HepG2 (cell line): ENCODE measurements at regions not wholly inside any gene's neighbourhood (a gene's known extent, or its start where the extent isn't known, plus 50 kb on each side); places are given as distances from the start of the nearest gene placed in this dataset.
A peak's percentile ranks its signal among the peaks of the same experiment; 100 is the strongest.

Source experiments
- ATAC-seq: fragments of 200-7000 bp; cut with Tn5 transposase; 3 replicates; pipeline ENCODE4 v1.9.1; 2020; ENCODE audit warnings: mild to moderate bottlenecking, moderate library complexity
- BruUV-seq: library from RNA; stranded (reverse); fragments of 400-500 nt; replicated peaks from 2 replicates; lab custom pipeline; 2021; lab: Mats Ljungman, UMichigan
- CTCF ChIA-PET: fragments of 300-600 bp; formaldehyde crosslinking; extraction: SDS; loops from one replicate; lab custom pipeline; 2021; ENCODE audit warnings: low total read pairs, inconsistent platforms, low intra/inter-chr PET ratio; lab: Yijun Ruan, JAX
- POLR2A ChIA-PET: fragments of 350-600 bp; sonication (Branson Sonifier 250); formaldehyde crosslinking; loops from one replicate; lab custom pipeline; 2020; ENCODE audit warnings: antibody characterized with exemption, inconsistent platforms; lab: Yijun Ruan, JAX
- DNase-seq: peaks from one replicate; pipeline ENCODE4 v3.0.0-alpha.2; 2015; ENCODE audit warnings: low spot score
- FAIRE-seq: peaks from 3 replicates; lab custom pipeline; 2011; peaks lifted over from hg19 to GRCh38; lab: Jason Lieb, UNC
- H2AFZ ChIP-seq: one replicate; pipeline ENCODE4 v1.6.1; 2011; ENCODE audit warnings: low read length, inconsistent platforms
- H3K27ac ChIP-seq: fragments of 300-600 bp; 3 replicates; pipeline ENCODE4 v1.8.0; 2011; ENCODE audit warnings: mixed run types, mild to moderate bottlenecking, mixed read lengths, low read length, inconsistent platforms; ENCODE audit not compliant: insufficient read depth; ENCODE audit errors: extremely low read length
- H3K27me3 ChIP-seq, 2 experiments: fragments of 200-600 bp in 1 of 2; 2 replicates in 1 of 2; 3 replicates in 1 of 2; pipeline versions ENCODE4 v1.6.0 to v1.8.0; 2011; ENCODE audit warnings: low read length in 2 of 2, mild to moderate bottlenecking in 2 of 2, moderate library complexity in 2 of 2, inconsistent platforms in 1 of 2; ENCODE audit not compliant: insufficient read depth in 2 of 2, control insufficient read depth in 1 of 2
- H3K36me3 ChIP-seq, 2 experiments: fragments of 200-600 bp in 1 of 2; replicated peaks in 1 of 2; 2 replicates in 1 of 2; 3 replicates in 1 of 2; pipeline versions ENCODE4 v1.5.1 to v1.8.0; 2011; ENCODE audit warnings: low read length in 2 of 2, inconsistent platforms in 1 of 2; ENCODE audit not compliant: insufficient read depth in 2 of 2, control insufficient read depth in 1 of 2
- H3K4me1 ChIP-seq: 2 replicates; pipeline ENCODE4 v1.5.1; 2012; ENCODE audit warnings: low read length, inconsistent platforms; ENCODE audit not compliant: insufficient read depth
- H3K4me2 ChIP-seq: 2 replicates; pipeline ENCODE4 v1.6.0; 2011; ENCODE audit warnings: low read depth, low read length, inconsistent platforms
- H3K4me3 ChIP-seq, 3 experiments: fragments of 200-600 bp in 1 of 3; sonication (generic), shearing (Covaris generic) in 1 of 3; replicated peaks in 1 of 3; 2 replicates each; pipeline ENCODE4 v1.5.1; 2011 to 2016; ENCODE audit warnings: low read length in 3 of 3, inconsistent platforms in 2 of 3, low read depth in 2 of 3, mild to moderate bottlenecking in 2 of 3, control low read depth in 1 of 3, mixed read lengths in 1 of 3; ENCODE audit not compliant: insufficient read depth in 1 of 3
- H3K79me2 ChIP-seq: one replicate; pipeline ENCODE4 v1.6.1; 2011; ENCODE audit warnings: low read length, inconsistent platforms; ENCODE audit not compliant: insufficient read depth
- H3K9ac ChIP-seq: 2 replicates; pipeline ENCODE4 v1.6.0; 2011; ENCODE audit warnings: mild to moderate bottlenecking, low read depth, low read length, inconsistent platforms; ENCODE audit not compliant: insufficient read depth
- H3K9me3 ChIP-seq: 2 replicates; pipeline ENCODE4 v1.5.1; 2012; ENCODE audit warnings: mild to moderate bottlenecking, low read length
- H4K20me1 ChIP-seq: 2 replicates; pipeline ENCODE4 v1.6.0; 2011; ENCODE audit warnings: inconsistent platforms, mild to moderate bottlenecking, low read length, moderate library complexity; ENCODE audit not compliant: insufficient read depth
- BCL6 ChIP-seq: IDR thresholded peaks from 2 replicates; pipeline ENCODE4 v1.6.1; 2016; ENCODE audit warnings: missing genetic modification reagents, missing compliant biosample characterization
- EP300 ChIP-seq, 3 experiments: sonication (generic) in 1 of 3; formaldehyde crosslinking in 1 of 3; IDR thresholded peaks; 2 replicates each; pipeline versions ENCODE4 v1.5.1 to v1.6.1; 2011 to 2020; ENCODE audit warnings: low read depth in 2 of 3, low read length in 2 of 3, borderline replicate concordance in 1 of 3, improper control_type of control experiment in 1 of 3, mild to moderate bottlenecking in 1 of 3, missing genetic modification reagents in 1 of 3, moderate library complexity in 1 of 3
- HOXD1 ChIP-seq: sonication (generic); formaldehyde crosslinking; IDR thresholded peaks from 2 replicates; pipeline ENCODE4 v1.5.0; 2020; ENCODE audit warnings: missing genetic modification reagents
- SOX5 ChIP-seq: IDR thresholded peaks from 2 replicates; pipeline ENCODE4 v1.6.1; 2016; ENCODE audit warnings: borderline replicate concordance
- STAG1 ChIP-seq: sonication (generic); formaldehyde crosslinking; IDR thresholded peaks from 2 replicates; pipeline ENCODE4 v1.4.0; 2020; ENCODE audit warnings: missing genetic modification reagents
- ZMYM4 ChIP-seq: sonication (generic); formaldehyde crosslinking; IDR thresholded peaks from 2 replicates; pipeline ENCODE4 v1.8.1; 2023; ENCODE audit warnings: mild to moderate bottlenecking, missing genetic modification reagents
- ZNF543 ChIP-seq: sonication (generic); formaldehyde crosslinking; IDR thresholded peaks from 2 replicates; pipeline ENCODE4 v1.4.0; 2020; ENCODE audit warnings: mild to moderate bottlenecking, missing genetic modification reagents
- WGBS: methylation state at CpG from one replicate; pipeline ENCODE4 v1.1.6; 2017; ENCODE audit warnings: low lambda C conversion rate; 5-methylcytosine and 5-hydroxymethylcytosine counted together
- in situ Hi-C: cut with HindIII; loops from 2 replicates; pipeline ENCODE4 v1.10.0; 2017; ENCODE audit warnings: low pct_unique_long_range_greater_than_20kb; ENCODE audit not compliant: extremely low pct_ligation_motif_present
- intact Hi-C: fragments of 100-400 bp; cut with micrococcal nuclease; formaldehyde crosslinking; loops from one replicate; pipeline ENCODE4 v1.10.0; 2022; ENCODE audit not compliant: unreplicated experiment
- TF ChIP-seq, protein P1 (sequence below): IDR thresholded peaks from 2 replicates; pipeline ENCODE4 v1.6.1; 2016; ENCODE audit warnings: low read depth
- TF ChIP-seq, protein P2 (sequence below): sonication (generic); formaldehyde crosslinking; IDR thresholded peaks from 2 replicates; pipeline ENCODE4 v1.5.1; 2020; ENCODE audit warnings: mild to moderate bottlenecking, missing genetic modification reagents, moderate library complexity
- TF ChIP-seq, protein P3 (sequence below): sonication (generic); formaldehyde crosslinking; IDR thresholded peaks from 2 replicates; pipeline ENCODE4 v1.4.0; 2020; ENCODE audit warnings: mild to moderate bottlenecking, missing genetic modification reagents, borderline replicate concordance

DNA sequence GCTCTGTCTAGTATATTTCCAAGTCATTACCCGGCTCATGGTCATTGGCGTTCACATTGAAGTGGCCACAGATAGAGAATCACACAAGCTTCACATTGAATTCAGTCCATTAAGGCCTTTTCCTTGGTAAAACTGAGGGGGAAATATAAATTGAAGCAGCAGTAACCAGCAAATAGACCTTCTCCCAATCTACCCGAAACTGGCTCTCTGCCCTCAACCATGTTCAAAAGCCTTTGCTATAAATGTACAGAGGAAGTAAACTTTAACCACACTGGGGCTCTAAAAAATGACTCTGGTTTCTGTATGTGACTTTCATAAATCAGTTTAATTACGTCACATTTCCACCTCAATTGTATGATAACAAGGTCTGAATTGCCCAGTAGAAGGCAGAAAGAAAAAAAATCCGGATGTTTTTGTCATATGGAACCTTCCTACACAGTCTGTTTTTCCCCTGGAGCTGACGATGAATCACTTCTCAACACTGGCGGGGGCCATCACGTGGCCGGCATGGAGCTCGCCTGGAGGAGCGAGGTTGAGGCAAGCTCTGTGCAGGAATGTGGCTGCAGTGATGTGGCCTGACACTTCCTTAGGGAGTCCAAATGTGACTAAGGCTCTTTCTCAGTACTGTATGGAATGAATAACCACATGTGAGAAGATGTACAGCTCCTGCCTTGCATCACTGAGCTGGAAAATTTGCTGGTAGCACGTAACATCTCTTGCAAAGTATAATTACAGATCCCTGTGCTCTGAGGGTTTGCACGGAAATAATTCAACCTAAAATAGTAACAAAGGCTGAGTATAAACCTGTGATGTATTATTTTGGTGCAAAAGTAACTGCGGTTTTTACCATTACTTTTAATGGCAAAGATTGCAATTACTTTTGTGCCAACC is 58.6 kb upstream of the SNX9 start:
- Histone ChIP-seq H3K27me3 (peaks cover 0 to 11% of the 10 kb centered on the region in 2 experiments; a peak in 4 of 5 replicates), H3K4me2 (peak overlapping the region; percentile 95), H3K4me3 (peak overlapping the region in 1 of 3 experiments; percentile 5; a peak in 1 of 6 replicates), H3K79me2 (no peaks in the 10 kb centered on the region), H3K4me1 (peaks cover 51% of the 10 kb centered on the region), H4K20me1 (no peaks in the 10 kb centered on the region), H3K36me3 (no peaks in the 10 kb centered on the region), H3K9me3 (no peaks in the 10 kb centered on the region), H2AFZ (peak overlapping the region; percentile 24), H3K27ac (no peak overlapping the region), H3K9ac (0 out of 2 replicates have a peak overlapping the region, but pooled peaks have one; percentile 5)
- FAIRE-seq (no peak), DNase-seq (peak; percentile 77), ATAC-seq (peak; percentile 68)
- in situ Hi-C loops, result no loop called here
- WGBS, result 26% methylated on average over 14 of the region's 14 CpGs
- no TSS peak for BruUV-seq
- intact Hi-C loops, result loop anchor here (5.0 kb wide), 1 partner anchor 37 kb away; no protein-coding TSS in a partner anchor
- POLR2A ChIA-PET, result interaction anchor here (0.9 to 1.7 kb wide), 2 partner anchors 109 to 441 kb away, joined by 3 to 5 read pairs; partner anchors contain the start of gene TMEM242
- CTCF ChIA-PET, result no interaction called here
- 0 out of 2 replicates have a peak, but pooled peaks have one; percentile 31 for TF ChIP-seq BCL6 (CRISPR knock-in tag)
- TF ChIP-seq ZNF543 (CRISPR knock-in tag), result no peak
- TF ChIP-seq EP300 (IDR thresholded peaks at IDR 0.05; ENCODE audit: low read depth in 2 of 2, low read length in 2 of 2), result peak in 1 of 2 experiments; percentile 42; a peak in 1 of 4 replicates
- no peak for TF ChIP-seq EP300 (CRISPR knock-in tag; IDR thresholded peaks at IDR 0.05; ENCODE audit: borderline replicate concordance)
- TF ChIP-seq, protein P1, sequence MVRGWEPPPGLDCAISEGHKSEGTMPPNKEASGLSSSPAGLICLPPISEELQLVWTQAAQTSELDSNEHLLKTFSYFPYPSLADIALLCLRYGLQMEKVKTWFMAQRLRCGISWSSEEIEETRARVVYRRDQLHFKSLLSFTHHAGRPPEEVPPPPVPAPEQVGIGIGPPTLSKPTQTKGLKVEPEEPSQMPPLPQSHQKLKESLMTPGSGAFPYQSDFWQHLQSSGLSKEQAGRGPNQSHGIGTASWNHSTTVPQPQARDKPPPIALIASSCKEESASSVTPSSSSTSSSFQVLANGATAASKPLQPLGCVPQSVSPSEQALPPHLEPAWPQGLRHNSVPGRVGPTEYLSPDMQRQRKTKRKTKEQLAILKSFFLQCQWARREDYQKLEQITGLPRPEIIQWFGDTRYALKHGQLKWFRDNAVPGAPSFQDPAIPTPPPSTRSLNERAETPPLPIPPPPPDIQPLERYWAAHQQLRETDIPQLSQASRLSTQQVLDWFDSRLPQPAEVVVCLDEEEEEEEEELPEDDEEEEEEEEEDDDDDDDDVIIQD (CRISPR knock-in tag), result peak; percentile 76; the same call in 1 of the 2 replicates
- 0 out of 2 replicates have a peak, but pooled peaks have one; percentile 19 for TF ChIP-seq ZMYM4 (CRISPR knock-in tag)
- TF ChIP-seq, protein P2, sequence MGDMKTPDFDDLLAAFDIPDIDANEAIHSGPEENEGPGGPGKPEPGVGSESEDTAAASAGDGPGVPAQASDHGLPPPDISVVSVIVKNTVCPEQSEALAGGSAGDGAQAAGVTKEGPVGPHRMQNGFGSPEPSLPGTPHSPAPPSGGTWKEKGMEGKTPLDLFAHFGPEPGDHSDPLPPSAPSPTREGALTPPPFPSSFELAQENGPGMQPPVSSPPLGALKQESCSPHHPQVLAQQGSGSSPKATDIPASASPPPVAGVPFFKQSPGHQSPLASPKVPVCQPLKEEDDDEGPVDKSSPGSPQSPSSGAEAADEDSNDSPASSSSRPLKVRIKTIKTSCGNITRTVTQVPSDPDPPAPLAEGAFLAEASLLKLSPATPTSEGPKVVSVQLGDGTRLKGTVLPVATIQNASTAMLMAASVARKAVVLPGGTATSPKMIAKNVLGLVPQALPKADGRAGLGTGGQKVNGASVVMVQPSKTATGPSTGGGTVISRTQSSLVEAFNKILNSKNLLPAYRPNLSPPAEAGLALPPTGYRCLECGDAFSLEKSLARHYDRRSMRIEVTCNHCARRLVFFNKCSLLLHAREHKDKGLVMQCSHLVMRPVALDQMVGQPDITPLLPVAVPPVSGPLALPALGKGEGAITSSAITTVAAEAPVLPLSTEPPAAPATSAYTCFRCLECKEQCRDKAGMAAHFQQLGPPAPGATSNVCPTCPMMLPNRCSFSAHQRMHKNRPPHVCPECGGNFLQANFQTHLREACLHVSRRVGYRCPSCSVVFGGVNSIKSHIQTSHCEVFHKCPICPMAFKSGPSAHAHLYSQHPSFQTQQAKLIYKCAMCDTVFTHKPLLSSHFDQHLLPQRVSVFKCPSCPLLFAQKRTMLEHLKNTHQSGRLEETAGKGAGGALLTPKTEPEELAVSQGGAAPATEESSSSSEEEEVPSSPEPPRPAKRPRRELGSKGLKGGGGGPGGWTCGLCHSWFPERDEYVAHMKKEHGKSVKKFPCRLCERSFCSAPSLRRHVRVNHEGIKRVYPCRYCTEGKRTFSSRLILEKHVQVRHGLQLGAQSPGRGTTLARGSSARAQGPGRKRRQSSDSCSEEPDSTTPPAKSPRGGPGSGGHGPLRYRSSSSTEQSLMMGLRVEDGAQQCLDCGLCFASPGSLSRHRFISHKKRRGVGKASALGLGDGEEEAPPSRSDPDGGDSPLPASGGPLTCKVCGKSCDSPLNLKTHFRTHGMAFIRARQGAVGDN (CRISPR knock-in tag), result peak; percentile 88
- TF ChIP-seq SOX5 (CRISPR knock-in tag), result peak; percentile 71; the same call in 1 of the 2 replicates
- TF ChIP-seq, protein P3, sequence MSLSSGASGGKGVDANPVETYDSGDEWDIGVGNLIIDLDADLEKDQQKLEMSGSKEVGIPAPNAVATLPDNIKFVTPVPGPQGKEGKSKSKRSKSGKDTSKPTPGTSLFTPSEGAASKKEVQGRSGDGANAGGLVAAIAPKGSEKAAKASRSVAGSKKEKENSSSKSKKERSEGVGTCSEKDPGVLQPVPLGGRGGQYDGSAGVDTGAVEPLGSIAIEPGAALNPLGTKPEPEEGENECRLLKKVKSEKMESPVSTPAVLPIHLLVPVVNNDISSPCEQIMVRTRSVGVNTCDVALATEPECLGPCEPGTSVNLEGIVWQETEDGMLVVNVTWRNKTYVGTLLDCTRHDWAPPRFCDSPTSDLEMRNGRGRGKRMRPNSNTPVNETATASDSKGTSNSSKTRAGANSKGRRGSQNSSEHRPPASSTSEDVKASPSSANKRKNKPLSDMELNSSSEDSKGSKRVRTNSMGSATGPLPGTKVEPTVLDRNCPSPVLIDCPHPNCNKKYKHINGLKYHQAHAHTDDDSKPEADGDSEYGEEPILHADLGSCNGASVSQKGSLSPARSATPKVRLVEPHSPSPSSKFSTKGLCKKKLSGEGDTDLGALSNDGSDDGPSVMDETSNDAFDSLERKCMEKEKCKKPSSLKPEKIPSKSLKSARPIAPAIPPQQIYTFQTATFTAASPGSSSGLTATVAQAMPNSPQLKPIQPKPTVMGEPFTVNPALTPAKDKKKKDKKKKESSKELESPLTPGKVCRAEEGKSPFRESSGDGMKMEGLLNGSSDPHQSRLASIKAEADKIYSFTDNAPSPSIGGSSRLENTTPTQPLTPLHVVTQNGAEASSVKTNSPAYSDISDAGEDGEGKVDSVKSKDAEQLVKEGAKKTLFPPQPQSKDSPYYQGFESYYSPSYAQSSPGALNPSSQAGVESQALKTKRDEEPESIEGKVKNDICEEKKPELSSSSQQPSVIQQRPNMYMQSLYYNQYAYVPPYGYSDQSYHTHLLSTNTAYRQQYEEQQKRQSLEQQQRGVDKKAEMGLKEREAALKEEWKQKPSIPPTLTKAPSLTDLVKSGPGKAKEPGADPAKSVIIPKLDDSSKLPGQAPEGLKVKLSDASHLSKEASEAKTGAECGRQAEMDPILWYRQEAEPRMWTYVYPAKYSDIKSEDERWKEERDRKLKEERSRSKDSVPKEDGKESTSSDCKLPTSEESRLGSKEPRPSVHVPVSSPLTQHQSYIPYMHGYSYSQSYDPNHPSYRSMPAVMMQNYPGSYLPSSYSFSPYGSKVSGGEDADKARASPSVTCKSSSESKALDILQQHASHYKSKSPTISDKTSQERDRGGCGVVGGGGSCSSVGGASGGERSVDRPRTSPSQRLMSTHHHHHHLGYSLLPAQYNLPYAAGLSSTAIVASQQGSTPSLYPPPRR (CRISPR knock-in tag), result 0 out of 2 replicates have a peak, but pooled peaks have one; percentile 17
- peak; percentile 38; the same call in 1 of the 2 replicates for TF ChIP-seq HOXD1
- peak; percentile 37 for TF ChIP-seq STAG1
